Activated CD4-positive, alpha-beta T cell treated with anti-CD3 and anti-CD28 coated beads, Interleukin-2, amount 50 U/mL, for 4 hours (primary cell): ENCODE measurements at regions not wholly inside any gene's neighbourhood (a gene's known extent, or its start where the extent isn't known, plus 50 kb on each side); places are given as distances from the start of the nearest gene placed in this dataset.

Source experiments
- DNase-seq, 2 experiments: peaks; one replicate each; pipeline ENCODE4 v3.0.0-alpha.2; 2020

DNA sequence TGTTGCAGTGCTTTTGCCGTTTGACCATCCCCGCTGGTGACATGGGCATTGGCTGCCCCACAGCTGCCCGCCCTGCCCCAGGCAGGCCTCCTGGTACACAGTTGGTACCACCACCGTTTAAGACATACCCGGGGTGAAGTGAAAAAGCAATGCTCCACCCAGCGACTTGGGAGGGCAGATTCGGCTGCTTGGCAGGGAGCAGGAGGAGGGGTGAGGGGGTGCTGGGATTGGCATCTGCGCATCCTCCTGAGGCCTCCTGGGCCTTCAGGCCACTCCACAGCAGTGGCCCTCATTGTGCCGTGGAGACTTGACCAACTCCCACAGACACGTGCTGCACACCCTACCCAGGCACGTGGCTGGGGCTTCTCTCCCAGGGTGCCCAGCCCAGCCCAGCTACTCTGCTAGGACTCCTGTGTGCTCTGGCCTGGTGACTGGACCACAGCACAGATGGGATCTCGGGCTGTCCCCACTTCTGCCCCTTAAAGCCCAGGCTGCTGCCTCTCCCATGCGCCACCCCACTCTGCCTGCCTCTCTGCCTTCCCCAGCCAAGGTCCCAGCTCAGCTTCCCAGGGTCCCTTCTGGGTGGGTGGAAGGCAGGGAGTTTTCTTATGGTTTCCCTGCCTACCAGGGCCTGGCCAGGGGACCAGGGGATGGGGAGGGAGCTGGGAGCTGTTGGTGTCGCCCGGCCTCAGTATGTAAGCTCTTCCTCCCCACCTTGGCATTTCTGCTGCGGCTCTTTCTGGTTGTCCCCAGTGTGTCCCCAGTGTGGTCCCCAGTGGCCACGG lies 157.0 kb upstream of the HS6ST1 start:
- no peak for DNase-seq

DNA sequence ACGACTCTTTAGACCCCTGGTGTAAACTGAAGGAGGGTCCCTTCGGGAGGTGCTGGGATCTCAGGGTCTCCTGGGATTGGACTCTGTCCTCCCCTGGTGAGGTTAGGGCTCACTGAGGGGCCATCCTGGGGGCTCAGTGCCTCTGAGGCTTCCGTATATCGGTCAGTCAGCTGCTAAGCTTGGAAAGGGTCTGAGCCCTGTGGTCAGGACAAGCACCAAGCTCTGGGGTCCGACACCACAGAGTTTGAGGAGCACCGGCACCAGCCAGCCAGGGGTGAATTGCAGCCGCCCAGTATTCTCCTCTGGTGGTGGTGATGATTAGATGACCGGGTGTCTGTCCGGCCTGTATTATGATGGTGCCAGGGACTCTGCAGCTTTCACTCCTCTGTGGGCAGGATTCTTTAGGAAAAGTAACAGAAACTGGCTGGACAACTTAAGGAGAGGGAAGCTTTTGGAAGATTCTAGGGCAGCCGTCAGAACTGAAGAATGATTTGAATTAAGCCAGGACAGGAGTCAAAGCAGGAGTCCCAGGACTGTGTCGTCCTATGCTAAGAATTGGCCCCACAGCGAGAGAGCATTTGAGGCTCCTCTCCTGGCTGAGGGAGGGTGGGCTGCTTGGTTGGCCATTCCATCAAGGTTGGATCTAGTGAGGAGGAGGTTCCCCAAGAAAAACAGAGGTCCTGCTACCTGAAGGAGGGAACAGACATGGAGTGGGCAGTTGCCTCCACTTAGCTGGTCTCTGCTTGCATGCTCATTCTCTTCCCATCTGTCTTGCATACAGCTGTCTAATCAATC lies 158.6 kb upstream of the HS6ST1 start:
- no peak for DNase-seq

DNA sequence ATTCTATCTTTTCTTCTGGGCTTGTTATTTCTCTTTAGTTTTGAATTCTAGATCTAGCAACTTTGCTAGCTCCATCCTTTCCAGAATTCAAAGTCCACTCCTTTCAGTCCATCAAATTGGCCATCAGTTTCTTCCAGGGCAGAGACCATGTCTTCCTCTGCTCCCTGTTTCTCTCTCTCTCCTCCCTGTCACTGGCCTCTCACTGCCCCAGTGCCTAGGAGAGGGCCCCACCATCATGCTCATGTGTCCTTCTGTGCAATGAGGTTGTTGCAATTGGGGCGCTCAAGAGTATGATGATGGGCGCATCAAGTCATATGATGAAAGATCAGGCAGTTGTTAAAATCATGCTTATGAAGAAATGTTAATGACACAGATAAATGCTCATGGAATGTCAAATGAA lies 159.2 kb upstream of the HS6ST1 start:
- DNase-seq: no peak

DNA sequence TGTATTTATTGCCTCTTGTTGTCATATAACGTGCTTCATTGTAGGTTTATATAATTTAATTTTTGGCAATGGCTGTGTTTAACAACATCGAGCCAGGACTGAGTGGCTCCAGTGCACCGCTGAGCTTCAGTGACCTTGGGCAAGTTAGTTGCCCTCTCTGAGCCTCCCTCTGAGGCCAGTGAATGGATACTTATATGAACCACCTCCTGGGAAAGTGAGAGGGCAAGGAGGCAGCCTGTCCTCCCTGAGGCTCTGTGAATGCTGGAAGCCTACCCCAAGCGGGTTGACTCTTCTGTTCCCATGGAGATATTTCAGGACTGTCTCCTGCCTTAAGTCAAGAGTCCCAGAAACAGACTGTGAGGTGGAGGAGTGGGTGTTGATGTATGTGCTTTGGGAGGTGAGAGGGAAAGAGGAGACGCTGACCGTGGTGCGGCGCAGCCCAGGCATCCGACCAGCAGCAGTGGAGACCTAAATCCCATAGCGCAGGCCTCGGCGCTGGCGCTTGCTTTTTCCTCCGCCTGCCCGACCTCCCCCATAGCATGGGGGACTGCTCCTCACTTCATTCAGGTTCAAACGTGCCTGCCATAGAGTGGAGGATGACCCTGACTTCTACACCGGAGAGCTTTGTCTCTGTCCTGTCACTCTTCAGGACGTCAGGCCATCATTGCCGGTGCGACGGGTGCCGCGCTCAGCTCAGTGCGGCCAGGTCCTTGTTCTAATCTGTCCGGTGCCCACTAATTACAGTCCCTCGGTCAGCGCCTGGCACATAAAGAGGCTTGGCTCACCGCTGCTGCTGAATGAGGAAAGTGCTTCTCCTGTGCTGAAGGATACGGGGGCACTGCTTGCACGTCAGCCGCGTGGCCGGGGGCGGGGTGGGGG lies 167.3 kb upstream of the HS6ST1 start:
- DNase-seq: no peak

DNA sequence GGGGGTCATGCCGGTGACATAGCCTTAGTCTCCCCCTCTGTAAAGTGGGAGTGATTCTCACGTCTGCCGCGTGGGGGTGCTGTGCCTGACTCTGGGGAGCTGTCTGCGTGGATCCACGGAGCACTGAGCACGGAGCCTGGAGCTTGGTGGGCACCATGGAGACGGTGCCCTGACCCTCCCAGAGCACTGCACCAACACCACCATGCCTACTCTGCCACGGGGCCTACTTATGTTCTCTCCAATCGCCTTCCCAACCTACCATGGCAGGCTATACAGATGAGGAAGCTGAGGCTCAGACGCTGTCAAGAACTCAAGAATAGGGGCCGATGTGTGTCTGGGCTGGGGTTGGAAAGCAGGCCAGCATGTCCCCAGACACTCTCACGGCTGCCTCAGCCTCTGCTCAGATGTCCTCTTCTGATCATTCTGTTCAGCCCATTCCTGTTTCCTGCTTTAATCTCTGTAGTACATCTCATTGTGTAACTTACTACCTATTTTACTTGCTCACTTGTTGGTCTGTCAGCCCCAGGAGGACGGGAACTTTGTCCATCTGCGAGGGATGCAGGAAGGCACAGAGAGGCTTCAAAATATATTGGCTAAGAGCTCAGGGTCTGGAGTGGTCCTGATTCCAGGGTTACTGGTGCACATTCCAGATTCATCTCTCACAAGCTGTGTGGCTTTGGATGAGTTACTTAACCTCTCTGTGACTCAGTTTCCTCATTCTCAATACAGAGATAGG lies 168.1 kb upstream of the HS6ST1 start:
- no peak for DNase-seq

DNA sequence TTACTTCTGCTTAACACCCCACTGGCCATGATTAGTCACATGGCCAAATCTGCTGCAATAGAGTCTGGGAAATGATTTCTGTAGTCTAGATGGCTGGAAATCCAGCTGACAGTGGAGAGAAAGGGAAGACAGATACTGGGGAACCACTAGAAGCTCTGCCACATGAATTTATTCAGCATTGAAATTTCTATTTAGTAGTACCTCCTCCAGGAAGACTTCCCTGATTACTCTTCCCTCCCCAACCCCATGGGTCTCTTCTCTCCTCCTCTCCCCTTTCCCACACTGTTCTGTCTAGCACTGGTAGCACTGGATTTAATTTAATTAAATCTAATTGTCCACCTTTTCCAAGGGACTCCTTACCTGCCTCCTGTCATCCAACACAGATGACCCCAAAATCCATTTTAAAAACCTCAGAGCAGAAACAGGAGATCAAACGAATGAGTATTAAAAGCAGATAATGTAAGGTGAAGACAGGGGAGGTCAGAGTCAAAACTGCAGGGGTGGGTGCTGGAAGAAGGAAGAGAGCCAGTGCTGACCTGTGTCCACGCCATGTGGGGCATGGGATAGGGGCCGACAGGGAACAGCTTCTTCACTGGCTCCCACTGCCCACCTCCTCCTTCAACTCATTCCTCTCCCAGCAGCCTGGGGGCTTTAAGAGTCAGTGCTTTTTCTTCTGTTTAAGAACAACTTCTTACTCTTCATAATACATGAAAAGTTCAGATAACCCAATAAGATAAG lies 169.2 kb upstream of the HS6ST1 start:
- no peak for DNase-seq

DNA sequence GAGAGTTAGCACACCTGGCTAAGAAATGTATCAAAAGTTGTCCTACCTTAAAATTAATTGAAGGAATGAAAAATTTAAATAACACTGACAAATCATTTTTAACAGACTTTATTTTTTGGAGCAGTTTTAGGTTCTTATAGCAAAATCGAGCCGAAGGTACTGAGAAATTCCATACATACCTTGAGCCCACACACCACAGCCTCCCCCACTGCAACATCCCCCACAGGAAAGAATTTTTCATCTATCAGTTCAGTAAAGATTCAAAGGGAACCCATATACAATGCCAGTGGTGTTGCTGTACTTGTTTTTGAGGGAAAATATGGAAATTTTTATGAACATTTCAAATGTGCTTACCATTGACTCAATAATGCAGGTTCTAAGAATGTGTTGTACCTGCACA lies 169.8 kb upstream of the HS6ST1 start:
- no peak for DNase-seq

DNA sequence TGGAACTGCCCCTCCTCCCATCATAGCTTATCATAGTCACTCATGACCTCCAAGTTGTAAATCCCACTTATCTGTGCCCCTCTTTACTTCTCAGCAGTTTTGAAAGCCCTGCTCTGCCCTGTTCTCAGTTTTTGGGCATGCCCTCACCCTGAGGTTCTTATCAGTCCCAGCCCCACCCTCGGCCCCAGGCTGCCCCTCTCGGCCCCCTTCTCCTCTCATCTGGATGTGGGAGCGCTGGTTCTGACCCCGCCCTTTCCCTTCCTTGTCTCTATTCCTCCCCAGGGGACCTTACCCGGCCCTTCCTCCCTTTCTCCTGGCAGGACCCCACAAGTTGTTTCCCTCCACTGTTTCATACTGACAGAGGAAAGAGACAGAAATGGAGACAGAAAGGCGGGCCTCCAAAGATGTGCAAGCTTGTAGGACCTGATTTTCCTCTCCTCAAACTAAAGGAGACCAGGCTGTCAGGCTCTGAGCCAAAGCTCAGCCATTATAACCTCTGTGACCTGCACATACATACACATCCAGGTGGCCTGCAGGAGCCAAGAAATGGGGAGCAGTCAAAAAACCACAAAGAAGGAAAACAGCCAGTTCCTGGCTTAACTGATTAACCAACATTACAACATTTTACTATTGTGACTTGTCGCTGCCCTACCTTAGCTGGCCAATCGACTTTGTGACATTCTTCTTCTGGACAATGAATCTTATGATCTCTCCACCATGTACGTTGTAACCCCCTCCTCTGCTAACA lies 171.0 kb upstream of the HS6ST1 start:
- no peak for DNase-seq

DNA sequence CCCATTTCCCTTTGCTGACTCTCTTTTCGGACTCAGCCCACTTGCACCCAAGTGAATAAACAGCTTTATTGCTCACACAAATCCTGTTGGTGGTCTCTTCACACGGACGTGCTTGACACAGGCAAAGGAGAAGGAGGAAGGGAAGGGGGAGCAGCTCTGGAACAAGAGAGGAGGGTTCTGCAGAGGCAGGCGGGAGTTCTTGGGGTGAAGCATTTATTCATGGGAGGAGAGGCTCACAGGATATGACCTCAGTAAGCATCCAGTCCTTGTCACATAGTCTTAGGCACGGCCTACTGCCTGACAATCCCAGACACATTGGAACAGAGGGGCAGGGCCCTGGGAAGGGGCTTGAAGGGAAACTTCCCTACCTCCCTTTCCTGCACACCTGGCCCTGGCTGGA lies 171.7 kb upstream of the HS6ST1 start:
- DNase-seq: no peak

DNA sequence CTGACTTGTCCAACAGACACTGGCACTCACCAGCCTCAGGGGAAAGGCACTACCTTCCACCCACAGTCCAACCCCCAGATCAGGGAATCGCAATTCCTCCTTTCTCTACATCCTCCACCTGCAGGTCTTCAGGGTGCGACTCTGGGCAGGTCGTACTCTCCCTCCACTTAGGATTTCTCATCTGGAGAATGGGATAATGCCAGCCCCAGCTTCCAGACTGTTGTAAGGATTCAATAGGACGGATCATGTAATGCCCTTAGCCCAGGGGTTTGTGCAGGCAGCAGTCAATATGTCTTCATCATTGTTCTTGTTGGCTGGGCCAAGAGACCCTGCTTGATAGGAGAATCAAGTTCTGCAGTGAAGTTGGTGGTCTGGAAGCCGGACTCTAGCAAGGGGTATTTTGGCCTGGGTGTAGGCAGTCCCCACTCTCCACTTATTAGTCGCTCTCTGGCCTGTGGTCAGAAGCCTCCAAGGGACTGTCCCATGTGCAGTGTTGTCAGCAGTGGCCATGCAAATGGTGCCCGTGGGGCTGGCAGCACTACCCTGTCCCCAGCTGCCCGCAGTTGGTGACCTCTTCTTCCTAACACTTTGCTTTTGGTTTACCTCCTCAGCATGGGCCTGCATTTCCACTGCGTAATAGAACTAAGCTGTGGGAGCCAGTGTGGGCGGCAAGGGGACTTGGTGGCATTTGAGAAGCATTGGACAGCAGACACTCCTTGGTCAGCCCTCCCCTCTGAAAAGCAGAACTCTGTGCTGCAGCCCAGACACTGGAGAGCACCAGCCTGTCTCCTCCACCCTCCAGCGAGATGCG lies 172.4 kb upstream of the HS6ST1 start:
- DNase-seq: no peak

DNA sequence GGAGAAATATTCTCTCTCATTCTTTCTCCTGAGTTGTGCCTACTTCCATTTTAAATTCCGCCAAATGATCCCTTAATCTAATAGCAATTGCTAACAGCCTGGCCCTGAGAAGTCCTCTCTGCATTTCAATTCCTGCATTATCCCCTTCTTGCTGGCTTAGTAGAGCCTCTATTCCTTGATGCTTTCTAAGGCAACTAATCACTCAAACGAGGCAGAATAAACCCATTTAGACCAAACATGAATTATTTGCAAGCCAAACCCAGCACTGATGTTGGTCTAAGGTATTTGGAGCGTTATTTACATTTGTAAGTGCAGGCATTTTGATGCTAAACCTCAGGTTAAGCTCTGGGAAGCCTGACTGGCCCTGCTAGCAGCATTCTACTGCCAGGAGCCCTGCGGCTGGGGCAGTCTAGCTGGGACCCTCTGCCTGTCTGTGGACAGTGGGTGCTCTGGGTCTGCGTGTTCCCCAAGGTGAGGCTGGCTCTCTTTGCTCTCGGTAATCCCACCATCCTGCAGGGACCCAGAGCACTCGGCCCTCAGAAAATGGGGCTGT lies 173.1 kb upstream of the HS6ST1 start:
- no peak for DNase-seq

DNA sequence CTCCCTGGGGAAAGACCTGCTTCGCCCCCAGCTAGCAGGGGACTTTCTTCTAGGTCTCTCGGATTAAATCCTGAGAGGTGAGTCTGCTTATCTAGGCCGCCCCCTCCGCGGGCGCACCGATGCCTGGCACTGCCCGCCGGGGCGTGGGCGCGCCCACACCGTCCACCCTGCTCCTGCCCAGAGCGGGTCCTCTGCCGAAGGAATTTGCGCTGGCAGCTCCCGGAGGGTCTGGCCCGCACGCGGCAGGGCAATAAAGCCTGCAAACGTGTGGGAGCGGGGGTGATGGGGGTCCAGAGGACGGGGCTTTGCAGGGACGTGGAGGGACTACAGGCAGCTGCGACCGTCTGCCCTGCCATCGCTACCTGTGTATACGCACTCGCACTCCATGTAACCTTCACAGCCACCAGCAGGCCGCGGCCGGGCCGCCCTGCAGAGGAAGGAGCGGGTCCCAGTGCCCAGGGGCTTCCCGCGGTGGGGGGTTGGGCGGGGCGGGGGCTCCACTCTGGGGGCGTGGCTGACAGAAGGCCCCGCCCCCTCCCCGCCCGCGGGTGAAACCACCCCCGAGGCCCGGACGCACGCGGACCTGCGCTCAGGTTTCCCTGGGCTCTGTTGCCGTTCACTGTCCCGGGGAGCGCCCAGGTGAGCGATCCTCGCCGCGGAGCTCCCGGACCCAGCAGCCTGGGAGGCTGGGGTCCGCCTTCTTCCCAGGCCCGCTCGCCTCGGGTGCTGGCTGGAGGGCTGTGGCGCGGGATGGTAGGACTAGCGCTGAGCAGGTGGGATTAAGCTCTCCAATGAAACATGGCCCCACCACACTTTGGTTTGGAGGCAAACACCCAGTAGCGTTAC lies 174.5 kb upstream of the HS6ST1 start:
- no peak for DNase-seq

DNA sequence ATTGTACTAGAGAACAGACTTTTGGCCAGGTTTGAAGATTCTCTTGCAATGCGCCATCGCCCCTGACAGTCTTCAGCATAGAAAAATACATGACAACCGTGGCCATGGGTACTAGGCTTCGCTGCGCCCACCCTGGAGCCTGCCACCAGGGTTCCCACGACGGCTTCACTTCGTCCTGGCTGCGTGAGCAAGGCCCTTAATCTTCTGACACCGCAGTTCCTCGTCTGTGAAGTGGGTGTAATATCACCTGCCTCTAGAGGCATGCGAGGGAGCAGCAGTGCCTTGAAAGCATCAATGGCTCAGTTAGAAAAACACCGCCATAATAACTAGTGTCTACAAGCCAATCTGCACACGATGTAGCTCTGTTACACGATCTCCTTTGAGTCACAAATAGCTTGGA lies 175.2 kb upstream of the HS6ST1 start:
- DNase-seq: no peak

DNA sequence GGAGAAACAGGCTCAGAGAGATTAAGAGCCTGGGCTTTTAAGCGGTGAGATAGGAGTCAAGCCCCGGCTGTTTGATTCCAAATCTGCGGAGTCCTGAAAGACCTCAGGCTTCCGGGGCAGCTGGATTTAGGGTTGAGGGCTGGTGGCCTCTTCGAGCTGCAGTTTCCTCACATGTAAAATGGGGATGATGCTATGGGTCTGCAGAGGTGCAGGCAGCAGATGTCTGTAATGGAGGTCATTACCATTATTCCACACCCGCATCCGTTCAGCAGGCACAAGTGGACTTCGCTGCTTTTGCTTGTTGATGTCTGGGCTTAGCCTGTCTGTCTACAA lies 175.6 kb upstream of the HS6ST1 start:
- DNase-seq: no peak

DNA sequence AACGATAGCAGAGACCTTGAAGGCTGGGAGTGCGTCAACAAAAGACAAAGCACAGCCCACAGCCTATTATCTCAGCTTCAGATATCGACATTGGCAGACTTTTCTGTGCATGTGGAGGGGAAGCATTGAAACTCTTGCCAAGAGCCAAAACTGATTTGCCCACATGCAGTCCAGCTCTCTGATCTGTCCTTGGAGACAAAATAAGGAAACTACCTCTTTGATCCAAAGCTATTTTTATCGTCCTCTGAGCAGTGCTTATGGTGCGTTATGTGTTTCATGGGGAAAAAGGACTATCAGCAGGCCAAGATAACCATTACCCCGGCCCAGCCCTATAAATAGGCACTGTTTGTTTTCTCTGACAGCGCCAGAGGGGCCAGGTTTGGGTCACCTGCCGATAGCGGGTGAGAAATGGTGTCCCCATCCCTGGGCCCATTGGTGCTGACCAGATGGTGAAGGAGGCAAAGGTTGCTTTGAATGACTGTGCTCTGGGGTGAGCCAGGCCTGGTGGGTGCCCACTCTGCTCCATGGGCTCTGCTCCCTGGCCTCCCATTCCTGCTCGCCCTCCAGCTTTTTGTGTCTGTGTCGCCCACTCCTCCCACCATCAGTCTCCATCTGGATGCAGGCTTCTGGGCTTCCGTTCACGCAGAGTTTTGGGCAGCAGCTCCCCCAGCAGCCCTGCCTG lies 176.1 kb upstream of the HS6ST1 start:
- no peak for DNase-seq

DNA sequence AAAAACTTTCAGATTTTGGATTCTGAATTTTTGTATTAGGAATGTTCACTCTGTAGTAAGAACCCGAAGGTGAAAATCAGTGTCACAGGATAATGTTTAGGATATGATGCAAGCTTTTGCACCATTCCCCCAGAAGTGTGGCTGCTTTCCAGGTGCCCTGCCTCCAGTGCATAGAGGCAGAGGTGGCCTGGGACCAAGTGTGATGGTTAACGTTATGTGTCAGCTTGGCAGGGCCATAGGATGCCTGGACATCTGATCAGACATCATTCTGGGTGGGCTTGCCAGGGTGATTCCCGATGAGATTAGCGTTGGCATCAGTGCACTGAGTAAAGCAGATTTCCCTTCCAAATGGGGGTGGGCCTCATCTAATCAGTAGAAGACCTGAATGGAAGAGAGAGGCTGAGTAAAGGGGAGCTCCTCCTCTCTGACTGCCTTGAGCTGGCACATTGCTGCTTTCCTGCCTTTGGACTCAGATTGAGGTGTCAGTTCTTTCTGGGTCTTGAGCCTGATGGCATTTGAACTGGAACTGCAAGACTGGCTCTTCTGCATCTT lies 177.4 kb upstream of the HS6ST1 start:
- DNase-seq: no peak

DNA sequence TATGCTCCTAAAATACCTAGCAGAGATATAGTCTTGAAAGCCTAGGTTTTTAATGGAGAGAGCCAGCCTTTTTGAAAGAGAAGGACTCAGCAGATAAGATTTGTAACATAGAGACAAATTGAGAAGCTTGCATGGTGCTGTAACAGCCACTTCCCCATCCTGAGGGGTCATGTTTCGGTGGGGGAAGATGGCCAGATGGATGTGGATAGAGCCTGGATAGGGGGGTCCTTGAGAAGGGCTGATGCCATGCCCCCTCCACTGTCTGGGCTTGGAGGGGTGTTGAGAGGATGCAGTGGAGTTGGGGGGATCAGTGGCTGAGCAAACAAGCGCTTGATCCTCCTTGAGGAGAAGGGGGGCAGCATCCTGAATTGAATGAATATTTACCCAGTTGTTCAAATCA lies 178.0 kb upstream of the HS6ST1 start:
- no peak for DNase-seq

DNA sequence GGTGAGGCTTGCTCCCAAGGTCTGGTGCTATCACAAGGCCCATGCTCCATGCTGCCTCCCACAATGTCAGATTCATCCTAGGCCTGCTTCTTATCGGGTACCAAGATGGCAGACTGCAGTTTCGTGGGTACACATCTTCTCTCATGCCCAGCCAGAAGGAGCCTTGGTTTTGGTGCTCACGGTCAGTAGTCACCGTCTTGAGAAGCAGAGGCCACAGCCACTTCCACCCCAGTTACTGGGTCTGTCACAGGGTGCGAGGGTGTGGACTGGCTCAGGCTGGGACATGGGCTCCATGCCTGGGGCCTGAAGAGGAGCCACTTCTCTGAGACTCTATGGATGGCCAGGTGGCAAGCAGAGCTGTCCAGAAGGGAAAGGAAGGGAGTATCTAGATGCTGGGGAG lies 178.8 kb upstream of the HS6ST1 start:
- no peak for DNase-seq
